ENCODE measurements at regions not wholly inside any gene's neighbourhood (a gene's known extent, or its start where the extent isn't known, plus 50 kb on each side); places are given as distances from the start of the nearest gene placed in this dataset.

DNA sequence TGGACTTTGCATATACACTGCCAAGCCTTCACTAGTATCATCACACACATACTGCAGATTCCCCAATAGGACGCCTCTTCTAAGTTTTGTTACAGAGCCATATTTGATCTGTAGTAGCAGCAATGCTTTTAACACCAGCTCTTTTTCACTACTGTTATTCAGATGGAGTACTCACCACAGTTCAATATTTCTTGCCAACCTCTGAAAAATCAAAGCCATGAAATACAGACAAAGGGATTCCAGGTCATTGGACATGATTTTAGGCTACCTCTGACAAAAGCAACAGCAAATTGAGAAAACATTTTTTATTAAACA is 390.7 kb upstream of the ADGRL3 start:
- TF ChIP-seq POLR2AphosphoS5 (IDR thresholded peaks at IDR 0.05) (no peak), POLR2A (IDR thresholded peaks at IDR 0.05) (no peak), EP300 (IDR thresholded peaks at IDR 0.05) (no peak)
- TF ChIP-seq, protein P1, sequence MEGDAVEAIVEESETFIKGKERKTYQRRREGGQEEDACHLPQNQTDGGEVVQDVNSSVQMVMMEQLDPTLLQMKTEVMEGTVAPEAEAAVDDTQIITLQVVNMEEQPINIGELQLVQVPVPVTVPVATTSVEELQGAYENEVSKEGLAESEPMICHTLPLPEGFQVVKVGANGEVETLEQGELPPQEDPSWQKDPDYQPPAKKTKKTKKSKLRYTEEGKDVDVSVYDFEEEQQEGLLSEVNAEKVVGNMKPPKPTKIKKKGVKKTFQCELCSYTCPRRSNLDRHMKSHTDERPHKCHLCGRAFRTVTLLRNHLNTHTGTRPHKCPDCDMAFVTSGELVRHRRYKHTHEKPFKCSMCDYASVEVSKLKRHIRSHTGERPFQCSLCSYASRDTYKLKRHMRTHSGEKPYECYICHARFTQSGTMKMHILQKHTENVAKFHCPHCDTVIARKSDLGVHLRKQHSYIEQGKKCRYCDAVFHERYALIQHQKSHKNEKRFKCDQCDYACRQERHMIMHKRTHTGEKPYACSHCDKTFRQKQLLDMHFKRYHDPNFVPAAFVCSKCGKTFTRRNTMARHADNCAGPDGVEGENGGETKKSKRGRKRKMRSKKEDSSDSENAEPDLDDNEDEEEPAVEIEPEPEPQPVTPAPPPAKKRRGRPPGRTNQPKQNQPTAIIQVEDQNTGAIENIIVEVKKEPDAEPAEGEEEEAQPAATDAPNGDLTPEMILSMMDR (IDR thresholded peaks at IDR 0.05): no peak
- Histone ChIP-seq H3K9me3 (no peaks in the 10 kb centered on the region), H3K27me3 (no peaks in the 10 kb centered on the region), H3K36me3 (no peaks in the 10 kb centered on the region), H3K27ac (no peak overlapping the region), H3K4me1 (no peaks in the 10 kb centered on the region), H3K4me3 (no peak overlapping the region)
- WGBS, 5 donors: 78 to 91% (median 85%) methylated on average over 1 of the region's 1 CpG
- peak in 1 of 2 donors; percentile 3 for DNase-seq
- intact Hi-C loops (cut with DNase I; ENCODE audit: low total_unique reads): no loop called here

DNA sequence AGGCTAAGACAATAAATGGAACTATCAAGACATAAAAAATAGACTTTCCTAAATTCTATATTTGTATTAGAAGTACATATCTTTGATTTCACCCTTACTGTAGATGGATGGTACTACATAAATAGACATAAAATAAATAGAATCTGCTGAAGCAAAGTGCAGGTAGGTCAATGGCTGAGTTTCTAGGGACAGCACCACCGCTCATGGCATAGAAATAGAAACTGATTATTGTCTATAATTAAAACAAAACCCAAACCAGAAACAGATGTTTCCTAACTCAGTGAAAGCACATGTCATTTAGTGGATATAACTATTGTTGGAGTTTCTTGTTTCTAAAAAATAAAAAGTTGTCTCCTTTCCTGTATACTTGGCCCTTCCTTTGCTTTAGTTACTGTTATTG is 387.3 kb upstream of the ADGRL3 start:
- H3K27ac ChIP-seq: no peak overlapping the region
- no peaks in the 10 kb centered on the region for H3K4me1 ChIP-seq
- no peaks in the 10 kb centered on the region for H3K36me3 ChIP-seq
- no peaks in the 10 kb centered on the region for H3K9me3 ChIP-seq
- H3K27me3 ChIP-seq: no peaks in the 10 kb centered on the region
- no peak overlapping the region for H3K4me3 ChIP-seq
- peak in 1 of 2 donors; percentile 3 for DNase-seq
- intact Hi-C loops (cut with DNase I; ENCODE audit: low total_unique reads): no loop called here
- TF ChIP-seq, protein P1 (IDR thresholded peaks at IDR 0.05): no peak
- TF ChIP-seq POLR2A (IDR thresholded peaks at IDR 0.05) (no peak), POLR2AphosphoS5 (IDR thresholded peaks at IDR 0.05) (no peak), EP300 (IDR thresholded peaks at IDR 0.05) (no peak)
- 62 to 73% (median 69%) methylated on average over 1 of the region's 1 CpG for WGBS, 5 donors

DNA sequence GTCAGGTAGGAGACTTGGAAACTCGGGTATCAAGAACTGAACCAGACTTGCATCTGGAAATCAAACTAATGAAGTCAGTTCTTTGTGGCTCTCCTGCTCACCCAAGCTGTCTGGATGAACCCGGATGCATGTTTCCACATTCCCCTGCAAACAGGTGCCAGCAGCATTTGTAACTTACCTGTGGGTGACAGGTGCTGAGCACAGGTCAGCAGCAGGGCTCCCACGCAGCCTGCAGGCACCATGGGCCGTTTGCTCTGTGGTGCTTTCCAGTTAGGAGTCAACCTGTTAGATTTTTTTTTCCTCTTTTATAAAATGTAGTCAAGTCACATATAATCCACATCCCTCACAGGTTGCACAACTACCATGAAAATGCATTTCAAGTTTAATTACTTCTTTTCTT is 385.6 kb upstream of the ADGRL3 start:
- Histone ChIP-seq H3K27ac (no peak overlapping the region), H3K27me3 (no peaks in the 10 kb centered on the region), H3K36me3 (no peaks in the 10 kb centered on the region), H3K9me3 (no peaks in the 10 kb centered on the region), H3K4me1 (no peaks in the 10 kb centered on the region), H3K4me3 (no peak overlapping the region)
- no peak for TF ChIP-seq EP300 (IDR thresholded peaks at IDR 0.05)
- TF ChIP-seq POLR2A (IDR thresholded peaks at IDR 0.05): no peak
- no peak for TF ChIP-seq POLR2AphosphoS5 (IDR thresholded peaks at IDR 0.05)
- TF ChIP-seq, protein P1 (IDR thresholded peaks at IDR 0.05): no peak
- intact Hi-C loops (cut with DNase I; ENCODE audit: low total_unique reads): no loop called here
- 72 to 87% (median 76%) methylated on average over 4 of the region's 4 CpGs for WGBS, 5 donors
- DNase-seq: no peak

DNA sequence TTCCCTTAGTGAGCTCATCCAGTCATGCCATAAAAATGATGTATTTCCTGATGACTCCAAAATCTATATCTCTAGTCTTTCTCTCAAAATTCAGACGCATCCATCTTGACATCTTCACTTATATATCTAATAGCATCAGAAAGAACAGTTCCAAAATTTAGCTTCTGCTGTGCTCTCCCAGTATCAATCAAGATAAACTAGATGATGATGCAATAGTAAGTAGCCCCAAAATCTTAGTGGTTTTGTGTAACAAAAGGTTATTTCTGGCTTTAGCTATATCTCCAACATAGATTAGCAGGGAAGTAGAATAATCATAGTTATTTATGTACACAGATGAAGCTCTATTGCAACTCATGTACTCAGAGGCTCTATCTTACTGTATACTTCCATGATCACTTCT is 382.5 kb upstream of the ADGRL3 start:
- H3K9me3 ChIP-seq: no peaks in the 10 kb centered on the region
- H3K36me3 ChIP-seq: no peaks in the 10 kb centered on the region
- TF ChIP-seq, protein P1 (IDR thresholded peaks at IDR 0.05): no peak
- no peak for TF ChIP-seq POLR2AphosphoS5 (IDR thresholded peaks at IDR 0.05)
- no peak for TF ChIP-seq POLR2A (IDR thresholded peaks at IDR 0.05)
- TF ChIP-seq EP300 (IDR thresholded peaks at IDR 0.05): no peak
- intact Hi-C loops (cut with DNase I; ENCODE audit: low total_unique reads): no loop called here
- no peaks in the 10 kb centered on the region for H3K4me1 ChIP-seq
- H3K4me3 ChIP-seq: no peak overlapping the region
- DNase-seq: no peak
- no peaks in the 10 kb centered on the region for H3K27me3 ChIP-seq
- H3K27ac ChIP-seq: no peak overlapping the region
- 79 to 90% (median 87%) methylated on average over 1 of the region's 1 CpG for WGBS, 5 donors
